ENCODE measurements at regions not wholly inside any gene's neighbourhood (a gene's known extent, or its start where the extent isn't known, plus 50 kb on each side); places are given as distances from the start of the nearest gene placed in this dataset.
A peak's percentile ranks its signal among the peaks of the same experiment; 100 is the strongest.

GRCh38 chr19:28949535-28949934 is 263.4 kb downstream of the UQCRFS1 start:
- Histone ChIP-seq H3K9ac (ENCODE audit: low read depth, low read length, poor library complexity) (no peak overlapping the region), H3K27me3 (ENCODE audit: control insufficient read depth in 3 of 3, insufficient read depth in 3 of 3, low read depth in 1 of 3, low read length in 3 of 3) (no peaks in the 10 kb centered on the region), H3K4me2 (ENCODE audit: insufficient read depth, low read length, poor library complexity, severe bottlenecking) (no peak overlapping the region), H2BK12ac (ENCODE audit: low read length) (no peak overlapping the region), H3K4me1 (ENCODE audit: control insufficient read depth in 2 of 2, insufficient read depth in 1 of 2, low read depth in 1 of 2, low read length in 2 of 2) (peaks cover 0 to 4% of the 10 kb centered on the region in 2 donors), H3K79me1 (ENCODE audit: low read depth, low read length) (no peaks in the 10 kb centered on the region), H2BK5ac (ENCODE audit: low read length) (no peak overlapping the region), H3K27ac (replicated peaks; ENCODE audit: low read length) (no peak overlapping the region), H3K14ac (ENCODE audit: low read length) (no peak overlapping the region), H2BK120ac (ENCODE audit: low read depth, low read length) (no peak overlapping the region), H2AFZ (ENCODE audit: low read length) (no peak overlapping the region), H3K36me3 (replicated peaks in 1 of 2; ENCODE audit: control insufficient read depth in 2 of 2, insufficient read depth in 2 of 2, low read length in 2 of 2) (no peaks in the 10 kb centered on the region), H3K4ac (ENCODE audit: low read length) (no peak overlapping the region), H3K4me3 (ENCODE audit: low read length in 2 of 2) (no peak overlapping the region), H2AK5ac (ENCODE audit: low read depth, low read length) (no peak overlapping the region), H4K8ac (ENCODE audit: low read depth, low read length) (no peak overlapping the region), H4K91ac (ENCODE audit: low read depth, low read length, poor library complexity) (no peak overlapping the region), H3K9me3 (replicated peaks in 1 of 2; ENCODE audit: control insufficient read depth in 2 of 2, insufficient read depth in 1 of 2, low read depth in 1 of 2, low read length in 2 of 2) (peaks cover 0 to 5% of the 10 kb centered on the region in 2 donors), H2BK15ac (ENCODE audit: low read length) (no peak overlapping the region), H3K18ac (ENCODE audit: low read length) (no peak overlapping the region), H3K23ac (ENCODE audit: low read depth, low read length, poor library complexity) (no peak overlapping the region)
- no peak for DNase-seq (ENCODE audit: low spot score)
- WGBS, 2 donors (ENCODE audit: extremely low coverage in 2 of 2, insufficient read length in 2 of 2, insufficient replicate concordance in 1 of 2), result no CpG with 5 or more reads among the region's 4 CpGs

DNA sequence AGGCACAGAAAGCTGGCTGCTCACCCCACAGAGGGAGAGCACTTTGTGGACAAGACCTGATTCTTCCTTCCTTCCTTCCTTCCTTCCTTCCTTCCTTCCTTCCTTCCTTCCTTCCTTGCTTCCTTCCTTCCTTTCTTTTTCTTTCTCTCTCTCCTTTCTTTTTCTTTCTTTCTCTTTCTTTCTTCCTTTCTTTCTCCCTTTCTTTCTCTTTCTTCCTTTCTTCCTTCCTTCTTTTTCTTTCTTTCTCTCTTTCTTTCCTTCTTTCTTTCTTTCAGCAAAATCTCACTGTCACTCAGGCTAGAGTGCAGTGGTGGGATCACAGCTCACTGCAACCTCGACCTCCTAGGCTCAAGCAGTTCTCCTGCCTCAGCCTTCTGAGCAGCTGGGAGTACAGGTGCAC is 263.9 kb downstream of the UQCRFS1 start:
- WGBS, 2 donors (ENCODE audit: extremely low coverage in 2 of 2, insufficient read length in 2 of 2, insufficient replicate concordance in 1 of 2), result no CpG with 5 or more reads among the region's 1 CpG
- no peak overlapping the region for H2AFZ ChIP-seq (ENCODE audit: low read length)
- H2BK12ac ChIP-seq (ENCODE audit: low read length), result no peak overlapping the region
- no peak for DNase-seq (ENCODE audit: low spot score)
- H3K79me1 ChIP-seq (ENCODE audit: low read depth, low read length), result no peaks in the 10 kb centered on the region
- H3K4ac ChIP-seq (ENCODE audit: low read length), result no peak overlapping the region
- no peak overlapping the region for H2BK15ac ChIP-seq (ENCODE audit: low read length)
- no peak overlapping the region for H3K4me2 ChIP-seq (ENCODE audit: insufficient read depth, low read length, poor library complexity, severe bottlenecking)
- H2AK5ac ChIP-seq (ENCODE audit: low read depth, low read length), result no peak overlapping the region
- no peak overlapping the region for H3K4me3 ChIP-seq (ENCODE audit: low read length in 2 of 2)
- H3K23ac ChIP-seq (ENCODE audit: low read depth, low read length, poor library complexity), result no peak overlapping the region
- peaks cover 0 to 3% of the 10 kb centered on the region in 2 donors for H3K9me3 ChIP-seq (replicated peaks in 1 of 2; ENCODE audit: control insufficient read depth in 2 of 2, insufficient read depth in 1 of 2, low read depth in 1 of 2, low read length in 2 of 2)
- H3K4me1 ChIP-seq (ENCODE audit: control insufficient read depth in 2 of 2, insufficient read depth in 1 of 2, low read depth in 1 of 2, low read length in 2 of 2), result peaks cover 0 to 4% of the 10 kb centered on the region in 2 donors
- no peak overlapping the region for H3K14ac ChIP-seq (ENCODE audit: low read length)
- H3K18ac ChIP-seq (ENCODE audit: low read length), result no peak overlapping the region
- H3K27ac ChIP-seq (replicated peaks; ENCODE audit: low read length), result no peak overlapping the region
- no peaks in the 10 kb centered on the region for H3K36me3 ChIP-seq (replicated peaks in 1 of 2; ENCODE audit: control insufficient read depth in 2 of 2, insufficient read depth in 2 of 2, low read length in 2 of 2)
- no peak overlapping the region for H3K9ac ChIP-seq (ENCODE audit: low read depth, low read length, poor library complexity)
- H3K27me3 ChIP-seq (ENCODE audit: control insufficient read depth in 3 of 3, insufficient read depth in 3 of 3, low read depth in 1 of 3, low read length in 3 of 3), result no peaks in the 10 kb centered on the region
- H4K91ac ChIP-seq (ENCODE audit: low read depth, low read length, poor library complexity), result no peak overlapping the region
- H4K8ac ChIP-seq (ENCODE audit: low read depth, low read length), result no peak overlapping the region
- no peak overlapping the region for H2BK120ac ChIP-seq (ENCODE audit: low read depth, low read length)
- H2BK5ac ChIP-seq (ENCODE audit: low read length), result no peak overlapping the region

DNA sequence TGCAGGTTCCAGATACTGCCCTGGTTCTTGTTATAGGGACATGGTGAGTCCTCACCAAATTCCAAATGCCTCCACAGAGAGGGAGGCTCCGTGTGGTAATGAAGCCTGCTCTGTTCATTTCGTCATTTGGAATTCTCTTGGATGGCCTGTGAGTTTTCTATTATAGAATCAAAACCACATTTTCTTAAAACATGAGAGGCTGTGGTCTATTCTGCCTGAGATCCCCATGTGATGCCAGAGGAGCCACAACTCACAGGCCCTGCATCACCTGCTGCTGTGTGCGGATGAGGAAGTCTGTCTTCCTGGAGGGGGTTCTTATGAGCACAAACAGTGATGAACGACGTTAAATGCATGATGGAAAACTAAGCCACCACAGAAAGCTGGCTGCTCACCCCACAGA is 264.4 kb downstream of the UQCRFS1 start:
- Histone ChIP-seq H3K9me3 (replicated peaks in 1 of 2; ENCODE audit: control insufficient read depth in 2 of 2, insufficient read depth in 1 of 2, low read depth in 1 of 2, low read length in 2 of 2) (peaks cover 0 to 3% of the 10 kb centered on the region in 2 donors), H3K9ac (ENCODE audit: low read depth, low read length, poor library complexity) (no peak overlapping the region), H2AFZ (ENCODE audit: low read length) (no peak overlapping the region), H3K14ac (ENCODE audit: low read length) (no peak overlapping the region), H3K36me3 (replicated peaks in 1 of 2; ENCODE audit: control insufficient read depth in 2 of 2, insufficient read depth in 2 of 2, low read length in 2 of 2) (no peaks in the 10 kb centered on the region), H3K27ac (replicated peaks; ENCODE audit: low read length) (no peak overlapping the region), H3K4me1 (ENCODE audit: control insufficient read depth in 2 of 2, insufficient read depth in 1 of 2, low read depth in 1 of 2, low read length in 2 of 2) (peaks cover 0 to 4% of the 10 kb centered on the region in 2 donors), H3K27me3 (ENCODE audit: control insufficient read depth in 3 of 3, insufficient read depth in 3 of 3, low read depth in 1 of 3, low read length in 3 of 3) (no peaks in the 10 kb centered on the region), H3K18ac (ENCODE audit: low read length) (no peak overlapping the region), H2BK12ac (ENCODE audit: low read length) (no peak overlapping the region), H3K4me3 (ENCODE audit: low read length in 2 of 2) (no peak overlapping the region), H3K79me1 (ENCODE audit: low read depth, low read length) (no peaks in the 10 kb centered on the region), H2AK5ac (ENCODE audit: low read depth, low read length) (no peak overlapping the region), H2BK15ac (ENCODE audit: low read length) (no peak overlapping the region), H4K8ac (ENCODE audit: low read depth, low read length) (no peak overlapping the region), H4K91ac (ENCODE audit: low read depth, low read length, poor library complexity) (no peak overlapping the region), H3K4ac (ENCODE audit: low read length) (no peak overlapping the region), H2BK120ac (ENCODE audit: low read depth, low read length) (no peak overlapping the region), H3K4me2 (ENCODE audit: insufficient read depth, low read length, poor library complexity, severe bottlenecking) (no peak overlapping the region), H3K23ac (ENCODE audit: low read depth, low read length, poor library complexity) (no peak overlapping the region), H2BK5ac (ENCODE audit: low read length) (no peak overlapping the region)
- no CpG with 5 or more reads among the region's 5 CpGs for whole genome bisulfite sequencing, 2 donors (ENCODE audit: extremely low coverage in 2 of 2, insufficient read length in 2 of 2, insufficient replicate concordance in 1 of 2)
- no peak for DNase-seq (ENCODE audit: low spot score)

GRCh38 chr19:28948026-28948425 is 264.9 kb downstream of the UQCRFS1 start:
- WGBS, 2 donors (ENCODE audit: extremely low coverage in 2 of 2, insufficient read length in 2 of 2, insufficient replicate concordance in 1 of 2), result no CpG with 5 or more reads among the region's 13 CpGs
- H2BK5ac ChIP-seq (ENCODE audit: low read length), result no peak overlapping the region

More at GRCh38 chr19:28948026-28948425, 264.9 kb downstream of the UQCRFS1 start:
- peak overlapping the region; percentile 29 for H3K18ac ChIP-seq (ENCODE audit: low read length)
- no peak overlapping the region for H2AFZ ChIP-seq (ENCODE audit: low read length)
- no peak overlapping the region for H2BK120ac ChIP-seq (ENCODE audit: low read depth, low read length)
- no peaks in the 10 kb centered on the region for H3K36me3 ChIP-seq (replicated peaks in 1 of 2; ENCODE audit: control insufficient read depth in 2 of 2, insufficient read depth in 2 of 2, low read length in 2 of 2)
- no peaks in the 10 kb centered on the region for H3K27me3 ChIP-seq (ENCODE audit: control insufficient read depth in 3 of 3, insufficient read depth in 3 of 3, low read depth in 1 of 3, low read length in 3 of 3)
- H4K91ac ChIP-seq (ENCODE audit: low read depth, low read length, poor library complexity), result no peak overlapping the region
- no peak overlapping the region for H4K8ac ChIP-seq (ENCODE audit: low read depth, low read length)
- peaks cover 0 to 4% of the 10 kb centered on the region in 2 donors for H3K4me1 ChIP-seq (ENCODE audit: control insufficient read depth in 2 of 2, insufficient read depth in 1 of 2, low read depth in 1 of 2, low read length in 2 of 2)
- peak overlapping the region; percentile 26 for H3K4ac ChIP-seq (ENCODE audit: low read length)
- peaks cover 0 to 2% of the 10 kb centered on the region in 2 donors for H3K9me3 ChIP-seq (replicated peaks in 1 of 2; ENCODE audit: control insufficient read depth in 2 of 2, insufficient read depth in 1 of 2, low read depth in 1 of 2, low read length in 2 of 2)
- peak overlapping the region; percentile 9 for H3K14ac ChIP-seq (ENCODE audit: low read length)
- peak overlapping the region; percentile 18 for H3K23ac ChIP-seq (ENCODE audit: low read depth, low read length, poor library complexity)
- H2BK12ac ChIP-seq (ENCODE audit: low read length), result peak overlapping the region; percentile 23
- no peak overlapping the region for H3K9ac ChIP-seq (ENCODE audit: low read depth, low read length, poor library complexity)
- DNase-seq (ENCODE audit: low spot score), result no peak
- no peak overlapping the region for H3K4me2 ChIP-seq (ENCODE audit: insufficient read depth, low read length, poor library complexity, severe bottlenecking)
- no peak overlapping the region for H3K4me3 ChIP-seq (ENCODE audit: low read length in 2 of 2)
- H3K27ac ChIP-seq (replicated peaks; ENCODE audit: low read length), result no peak overlapping the region
- H2AK5ac ChIP-seq (ENCODE audit: low read depth, low read length), result peak overlapping the region; percentile 17
- no peaks in the 10 kb centered on the region for H3K79me1 ChIP-seq (ENCODE audit: low read depth, low read length)
- H2BK15ac ChIP-seq (ENCODE audit: low read length), result no peak overlapping the region

Measured in neuronal stem cell (in vitro differentiated cells).